Keratinocyte (primary cell): ENCODE measurements at regions not wholly inside any gene's neighbourhood (a gene's known extent, or its start where the extent isn't known, plus 50 kb on each side); places are given as distances from the start of the nearest gene placed in this dataset.

ENCODE experiments used
- DNase-seq: peaks from one replicate; pipeline ENCODE4 v3.0.0-alpha.2; 2011; ENCODE audit warnings: low read depth, missing footprints, low spot score
- FAIRE-seq: peaks from 2 replicates; lab custom pipeline; 2011; peaks lifted over from hg19 to GRCh38; lab: Jason Lieb, UNC
- H2AFZ ChIP-seq: 2 replicates; pipeline ENCODE4 v1.6.0; 2012; ENCODE audit warnings: low read length, control low read depth, inconsistent platforms; ENCODE audit not compliant: control insufficient read depth
- H3K27ac ChIP-seq: 2 replicates; pipeline ENCODE4 v1.5.1; 2011; ENCODE audit warnings: low read length; ENCODE audit not compliant: control insufficient read depth, insufficient read depth
- H3K27me3 ChIP-seq: 3 replicates; pipeline ENCODE4 v1.6.0; 2011; ENCODE audit warnings: low read length; ENCODE audit not compliant: control insufficient read depth, insufficient read depth; ENCODE audit errors: extremely low read depth
- H3K36me3 ChIP-seq, 2 experiments: 2 replicates in 1 of 2; 3 replicates in 1 of 2; pipeline ENCODE4 v1.5.1; 2011; ENCODE audit warnings: low read length in 2 of 2, mild to moderate bottlenecking in 1 of 2; ENCODE audit not compliant: control insufficient read depth in 2 of 2, insufficient read depth in 2 of 2; ENCODE audit errors: extremely low read depth in 1 of 2
- H3K4me1 ChIP-seq: 3 replicates; pipeline ENCODE4 v1.5.1; 2011; ENCODE audit warnings: low read length; ENCODE audit not compliant: control insufficient read depth, insufficient read depth; ENCODE audit errors: extremely low read depth
- H3K4me2 ChIP-seq: 3 replicates; pipeline ENCODE4 v1.6.0; 2011; ENCODE audit warnings: low read depth, low read length; ENCODE audit not compliant: control insufficient read depth, insufficient read depth; ENCODE audit errors: extremely low read depth
- H3K4me3 ChIP-seq, 3 experiments: fragments of 200-600 bp in 1 of 3; sonication (generic) in 1 of 3; 2 replicates in 2 of 3; 3 replicates in 1 of 3; pipeline ENCODE4 v1.5.1; 2011 to 2016; ENCODE audit warnings: low read length in 3 of 3, mild to moderate bottlenecking in 3 of 3, control low read depth in 2 of 3, inconsistent platforms in 1 of 3, low read depth in 1 of 3, mixed read lengths in 1 of 3, mixed run types in 1 of 3, moderate library complexity in 1 of 3; ENCODE audit not compliant: control insufficient read depth in 2 of 3, insufficient read depth in 2 of 3; ENCODE audit errors: extremely low read depth in 1 of 3
- H3K79me2 ChIP-seq: 2 replicates; pipeline ENCODE4 v1.6.0; 2012; ENCODE audit warnings: low read length; ENCODE audit not compliant: control insufficient read depth, insufficient read depth
- H3K9ac ChIP-seq: 3 replicates; pipeline ENCODE4 v1.6.0; 2011; ENCODE audit warnings: low read length; ENCODE audit not compliant: control insufficient read depth, insufficient read depth; ENCODE audit errors: extremely low read depth
- H3K9me1 ChIP-seq: 3 replicates; pipeline ENCODE4 v1.6.0; 2011; ENCODE audit warnings: low read length; ENCODE audit not compliant: control insufficient read depth, insufficient read depth; ENCODE audit errors: extremely low read depth
- H3K9me3 ChIP-seq: 2 replicates; pipeline ENCODE4 v1.5.1; 2012; ENCODE audit warnings: low read depth, low read length; ENCODE audit not compliant: control insufficient read depth
- H4K20me1 ChIP-seq: 3 replicates; pipeline ENCODE4 v1.6.0; 2011; ENCODE audit warnings: low read length; ENCODE audit not compliant: control insufficient read depth, insufficient read depth; ENCODE audit errors: extremely low read depth
- EZH2 ChIP-seq: IDR thresholded peaks from one replicate; pipeline ENCODE4 v1.6.1; 2012; ENCODE audit warnings: inconsistent platforms, mild to moderate bottlenecking, low read length, moderate library complexity
- dilution Hi-C: fragments of 300-500 bp; cut with MboI; formaldehyde crosslinking; loops from one replicate; pipeline ENCODE4 v1.7.0; 2020; ENCODE audit warnings: low sequenced_read_pairs; ENCODE audit not compliant: extremely low pct_ligation_motif_present
- TF ChIP-seq, protein P1 (sequence below), 3 experiments: IDR thresholded peaks in 1 of 3; conservative IDR thresholded peaks in 1 of 3; optimal IDR thresholded peaks in 1 of 3; 2 replicates in 2 of 3; 3 replicates in 1 of 3; pipeline versions ENCODE3 to v1.5.1; 2011; ENCODE audit warnings: low read length in 3 of 3, mild to moderate bottlenecking in 3 of 3, moderate library complexity in 2 of 3, control low read depth in 1 of 3, inconsistent platforms in 1 of 3; ENCODE audit not compliant: insufficient read depth in 2 of 3; ENCODE audit errors: extremely low read depth in 1 of 3

DNA sequence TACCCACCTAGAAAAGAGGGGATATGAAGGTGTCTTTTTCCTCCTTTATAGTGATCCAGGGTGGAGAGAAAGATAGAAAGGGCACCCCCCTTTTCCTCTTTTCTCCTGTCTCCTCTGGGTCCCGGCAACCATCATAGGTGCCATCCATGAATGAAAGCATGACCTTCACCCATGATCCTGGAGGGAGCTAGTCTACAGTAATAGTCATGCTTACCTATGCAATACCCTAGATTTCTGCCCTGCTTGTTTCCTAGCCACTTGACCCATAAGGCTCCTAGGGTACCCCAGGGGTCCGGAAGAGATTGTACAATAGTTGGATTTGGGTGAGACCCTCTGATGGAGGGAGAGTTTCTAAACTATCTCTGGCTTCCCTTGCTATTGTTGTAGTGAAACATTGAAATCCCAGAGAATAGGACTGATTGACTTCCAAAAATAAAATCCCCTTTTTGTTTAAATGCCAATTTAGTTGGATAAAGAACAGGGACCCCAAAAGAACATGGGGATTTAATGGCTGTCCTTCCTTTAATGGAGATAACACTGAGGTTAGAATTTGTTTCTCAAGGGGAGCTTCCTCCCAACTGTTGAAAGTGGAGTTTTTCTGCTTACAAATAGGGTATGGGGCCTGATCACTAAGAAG is 366.8 kb upstream of the KHDRBS2 start:
- FAIRE-seq (no peak), DNase-seq (no peak)
- Histone ChIP-seq H4K20me1 (no peaks in the 10 kb centered on the region), H3K9me1 (no peaks in the 10 kb centered on the region), H3K4me1 (no peaks in the 10 kb centered on the region), H3K9me3 (peaks cover 4% of the 10 kb centered on the region), H3K27me3 (no peaks in the 10 kb centered on the region), H3K36me3 (no peaks in the 10 kb centered on the region), H3K4me2 (no peak overlapping the region), H3K79me2 (no peaks in the 10 kb centered on the region), H3K27ac (no peak overlapping the region), H3K4me3 (no peak overlapping the region), H2AFZ (no peak overlapping the region), H3K9ac (no peak overlapping the region)
- TF ChIP-seq EZH2, result no peak
- TF ChIP-seq, protein P1, sequence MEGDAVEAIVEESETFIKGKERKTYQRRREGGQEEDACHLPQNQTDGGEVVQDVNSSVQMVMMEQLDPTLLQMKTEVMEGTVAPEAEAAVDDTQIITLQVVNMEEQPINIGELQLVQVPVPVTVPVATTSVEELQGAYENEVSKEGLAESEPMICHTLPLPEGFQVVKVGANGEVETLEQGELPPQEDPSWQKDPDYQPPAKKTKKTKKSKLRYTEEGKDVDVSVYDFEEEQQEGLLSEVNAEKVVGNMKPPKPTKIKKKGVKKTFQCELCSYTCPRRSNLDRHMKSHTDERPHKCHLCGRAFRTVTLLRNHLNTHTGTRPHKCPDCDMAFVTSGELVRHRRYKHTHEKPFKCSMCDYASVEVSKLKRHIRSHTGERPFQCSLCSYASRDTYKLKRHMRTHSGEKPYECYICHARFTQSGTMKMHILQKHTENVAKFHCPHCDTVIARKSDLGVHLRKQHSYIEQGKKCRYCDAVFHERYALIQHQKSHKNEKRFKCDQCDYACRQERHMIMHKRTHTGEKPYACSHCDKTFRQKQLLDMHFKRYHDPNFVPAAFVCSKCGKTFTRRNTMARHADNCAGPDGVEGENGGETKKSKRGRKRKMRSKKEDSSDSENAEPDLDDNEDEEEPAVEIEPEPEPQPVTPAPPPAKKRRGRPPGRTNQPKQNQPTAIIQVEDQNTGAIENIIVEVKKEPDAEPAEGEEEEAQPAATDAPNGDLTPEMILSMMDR (optimal IDR thresholded peaks at IDR 0.05 in 1 of 3, IDR thresholded peaks at IDR 0.05 in 1 of 3, conservative IDR thresholded peaks at IDR 0.05 in 1 of 3; ENCODE audit: extremely low read depth in 1 of 3, insufficient read depth in 2 of 3, low read length in 3 of 3), result no peak
- dilution Hi-C loops, result no loop called here

DNA sequence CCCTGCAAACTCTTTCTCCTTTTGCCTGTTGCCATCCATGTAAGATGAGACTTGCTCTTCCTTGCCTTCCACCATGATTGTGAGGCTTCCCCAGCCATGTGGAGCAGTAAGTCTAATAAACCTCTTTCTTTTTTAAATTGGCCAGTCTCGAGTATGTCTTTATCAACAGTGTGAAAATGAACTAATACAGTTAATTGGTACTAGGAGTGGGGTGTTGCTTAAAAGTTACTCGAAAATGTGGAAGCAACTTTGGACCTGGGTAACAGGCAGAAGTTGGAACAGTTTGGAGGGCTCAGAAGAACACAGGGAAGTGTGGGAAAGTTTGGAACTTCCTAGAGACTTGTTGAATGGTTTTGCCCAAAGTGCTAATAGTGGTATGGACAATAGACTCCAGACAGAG is 359.2 kb upstream of the KHDRBS2 start:
- Histone ChIP-seq H3K4me1 (no peaks in the 10 kb centered on the region), H2AFZ (no peak overlapping the region), H3K9me3 (no peaks in the 10 kb centered on the region), H3K4me2 (no peak overlapping the region), H4K20me1 (no peaks in the 10 kb centered on the region), H3K79me2 (no peaks in the 10 kb centered on the region), H3K4me3 (no peak overlapping the region), H3K9me1 (no peaks in the 10 kb centered on the region), H3K27me3 (no peaks in the 10 kb centered on the region), H3K27ac (no peak overlapping the region), H3K36me3 (no peaks in the 10 kb centered on the region), H3K9ac (no peak overlapping the region)
- no peak for DNase-seq
- TF ChIP-seq, protein P1 (optimal IDR thresholded peaks at IDR 0.05 in 1 of 3, IDR thresholded peaks at IDR 0.05 in 1 of 3, conservative IDR thresholded peaks at IDR 0.05 in 1 of 3; ENCODE audit: extremely low read depth in 1 of 3, insufficient read depth in 2 of 3, low read length in 3 of 3), result no peak
- TF ChIP-seq EZH2, result no peak
- dilution Hi-C loops, result no loop called here
- no peak for FAIRE-seq
